Astrocyte (in vitro differentiated cells and primary cell): ENCODE measurements at regions not wholly inside any gene's neighbourhood (a gene's known extent, or its start where the extent isn't known, plus 50 kb on each side); places are given as distances from the start of the nearest gene placed in this dataset.

Source experiments
- DNase-seq: peaks from one replicate; pipeline ENCODE4 v3.0.0-alpha.2; 2010; ENCODE audit warnings: low read depth
- FAIRE-seq: peaks from 2 replicates; lab custom pipeline; 2011; peaks lifted over from hg19 to GRCh38; lab: Jason Lieb, UNC
- H2AFZ ChIP-seq: 2 replicates; pipeline ENCODE4 v1.6.0; 2012; ENCODE audit warnings: low read depth, low read length, inconsistent platforms
- H3K27ac ChIP-seq: 2 replicates; pipeline ENCODE4 v1.5.1; 2011; ENCODE audit warnings: low read depth, low read length, inconsistent platforms
- H3K27me3 ChIP-seq: 2 replicates; pipeline ENCODE4 v1.6.0; 2011; ENCODE audit warnings: low read length, inconsistent platforms; ENCODE audit not compliant: insufficient read depth
- H3K36me3 ChIP-seq: 2 replicates; pipeline ENCODE4 v1.5.1; 2011; ENCODE audit warnings: low read length, inconsistent platforms; ENCODE audit not compliant: insufficient read depth
- H3K4me1 ChIP-seq: 2 replicates; pipeline ENCODE4 v1.5.1; 2011; ENCODE audit warnings: low read length, inconsistent platforms; ENCODE audit not compliant: insufficient read depth
- H3K4me2 ChIP-seq: 2 replicates; pipeline ENCODE4 v1.6.0; 2012; ENCODE audit warnings: low read length, inconsistent platforms
- H3K4me3 ChIP-seq: 2 replicates; pipeline ENCODE4 v1.5.1; 2011; ENCODE audit warnings: low read depth, mild to moderate bottlenecking, low read length, inconsistent platforms; ENCODE audit not compliant: insufficient read depth
- H3K79me2 ChIP-seq: 2 replicates; pipeline ENCODE4 v1.6.0; 2012; ENCODE audit warnings: mild to moderate bottlenecking, low read length, inconsistent platforms; ENCODE audit not compliant: insufficient read depth
- H3K9ac ChIP-seq: 2 replicates; pipeline ENCODE4 v1.6.0; 2012; ENCODE audit warnings: mild to moderate bottlenecking, low read length, inconsistent platforms
- H3K9me3 ChIP-seq: 2 replicates; pipeline ENCODE4 v1.5.1; 2012; ENCODE audit warnings: low read depth, mild to moderate bottlenecking, low read length, inconsistent platforms; ENCODE audit not compliant: insufficient read depth
- H4K20me1 ChIP-seq: 2 replicates; pipeline ENCODE4 v1.6.0; 2012; ENCODE audit warnings: low read length, inconsistent platforms; ENCODE audit not compliant: insufficient read depth
- H3K27ac Mint-ChIP-seq: one replicate; pipeline ENCODE4 v1.8.0; 2021; ENCODE audit warnings: mild to moderate bottlenecking, mixed read lengths; ENCODE audit not compliant: unreplicated experiment
- H3K27me3 Mint-ChIP-seq: one replicate; pipeline ENCODE4 v1.8.0; 2021; ENCODE audit warnings: low read depth, mixed read lengths; ENCODE audit not compliant: unreplicated experiment
- H3K36me3 Mint-ChIP-seq: one replicate; pipeline ENCODE4 v1.8.0; 2021; ENCODE audit warnings: low read depth, mixed read lengths; ENCODE audit not compliant: unreplicated experiment
- H3K4me1 Mint-ChIP-seq: one replicate; pipeline ENCODE4 v1.8.0; 2021; ENCODE audit warnings: low read depth, mixed read lengths; ENCODE audit not compliant: unreplicated experiment
- H3K4me3 Mint-ChIP-seq: one replicate; pipeline ENCODE4 v1.8.0; 2021; ENCODE audit warnings: mild to moderate bottlenecking, moderate library complexity, mixed read lengths; ENCODE audit not compliant: unreplicated experiment
- H3K9me3 Mint-ChIP-seq: one replicate; pipeline ENCODE4 v1.8.0; 2021; ENCODE audit warnings: mild to moderate bottlenecking, mixed read lengths; ENCODE audit not compliant: unreplicated experiment
- EZH2 ChIP-seq: IDR thresholded peaks from 2 replicates; pipeline ENCODE4 v1.6.1; 2012; ENCODE audit warnings: mild to moderate bottlenecking, low read length, inconsistent platforms; ENCODE audit not compliant: insufficient read depth
- TF ChIP-seq, protein P1 (sequence below): IDR thresholded peaks from 2 replicates; pipeline ENCODE4 v1.5.1; 2011; ENCODE audit warnings: low read depth, mild to moderate bottlenecking, inconsistent platforms, low read length, moderate library complexity; ENCODE audit not compliant: insufficient read depth

DNA sequence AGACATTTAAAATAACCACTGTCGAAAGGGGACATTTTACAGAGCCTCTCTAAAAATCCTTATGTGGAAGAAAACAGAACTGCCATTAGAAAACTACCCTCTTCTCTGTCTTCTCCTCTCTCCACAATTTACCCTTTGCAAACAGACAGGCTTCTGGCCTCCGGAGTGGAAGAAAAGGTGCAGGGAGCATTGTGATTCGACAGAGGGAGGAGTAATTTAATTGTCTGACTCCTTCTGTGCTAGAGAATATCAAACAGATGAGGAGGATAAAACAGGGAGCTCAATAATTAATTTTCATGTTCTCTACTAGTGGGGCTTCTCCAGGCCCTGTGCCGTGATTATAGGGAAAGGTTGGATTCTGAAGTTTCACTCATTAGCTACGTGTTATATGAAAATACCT is 615.5 kb upstream of the MKI67 start:
- Mint-ChIP-seq H3K36me3 (no peaks in the 10 kb centered on the region), H3K27me3 (peaks cover 25% of the 10 kb centered on the region), H3K27ac (no peak overlapping the region), H3K4me1 (peaks cover 3% of the 10 kb centered on the region), H3K9me3 (no peaks in the 10 kb centered on the region), H3K4me3 (no peak overlapping the region)
- TF ChIP-seq, protein P1, sequence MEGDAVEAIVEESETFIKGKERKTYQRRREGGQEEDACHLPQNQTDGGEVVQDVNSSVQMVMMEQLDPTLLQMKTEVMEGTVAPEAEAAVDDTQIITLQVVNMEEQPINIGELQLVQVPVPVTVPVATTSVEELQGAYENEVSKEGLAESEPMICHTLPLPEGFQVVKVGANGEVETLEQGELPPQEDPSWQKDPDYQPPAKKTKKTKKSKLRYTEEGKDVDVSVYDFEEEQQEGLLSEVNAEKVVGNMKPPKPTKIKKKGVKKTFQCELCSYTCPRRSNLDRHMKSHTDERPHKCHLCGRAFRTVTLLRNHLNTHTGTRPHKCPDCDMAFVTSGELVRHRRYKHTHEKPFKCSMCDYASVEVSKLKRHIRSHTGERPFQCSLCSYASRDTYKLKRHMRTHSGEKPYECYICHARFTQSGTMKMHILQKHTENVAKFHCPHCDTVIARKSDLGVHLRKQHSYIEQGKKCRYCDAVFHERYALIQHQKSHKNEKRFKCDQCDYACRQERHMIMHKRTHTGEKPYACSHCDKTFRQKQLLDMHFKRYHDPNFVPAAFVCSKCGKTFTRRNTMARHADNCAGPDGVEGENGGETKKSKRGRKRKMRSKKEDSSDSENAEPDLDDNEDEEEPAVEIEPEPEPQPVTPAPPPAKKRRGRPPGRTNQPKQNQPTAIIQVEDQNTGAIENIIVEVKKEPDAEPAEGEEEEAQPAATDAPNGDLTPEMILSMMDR = no peak
- no peak for TF ChIP-seq EZH2
- H3K27me3 ChIP-seq = no peaks in the 10 kb centered on the region
- DNase-seq = no peak
- no peak overlapping the region for H3K4me3 ChIP-seq
- peaks cover 8% of the 10 kb centered on the region for H3K9me3 ChIP-seq
- H2AFZ ChIP-seq = no peak overlapping the region
- H3K4me1 ChIP-seq = no peaks in the 10 kb centered on the region
- H3K36me3 ChIP-seq = no peaks in the 10 kb centered on the region
- no peak for FAIRE-seq
- no peaks in the 10 kb centered on the region for H3K79me2 ChIP-seq
- no peak overlapping the region for H3K9ac ChIP-seq
- H3K27ac ChIP-seq = no peak overlapping the region
- H3K4me2 ChIP-seq = no peak overlapping the region
- H4K20me1 ChIP-seq = no peaks in the 10 kb centered on the region

DNA sequence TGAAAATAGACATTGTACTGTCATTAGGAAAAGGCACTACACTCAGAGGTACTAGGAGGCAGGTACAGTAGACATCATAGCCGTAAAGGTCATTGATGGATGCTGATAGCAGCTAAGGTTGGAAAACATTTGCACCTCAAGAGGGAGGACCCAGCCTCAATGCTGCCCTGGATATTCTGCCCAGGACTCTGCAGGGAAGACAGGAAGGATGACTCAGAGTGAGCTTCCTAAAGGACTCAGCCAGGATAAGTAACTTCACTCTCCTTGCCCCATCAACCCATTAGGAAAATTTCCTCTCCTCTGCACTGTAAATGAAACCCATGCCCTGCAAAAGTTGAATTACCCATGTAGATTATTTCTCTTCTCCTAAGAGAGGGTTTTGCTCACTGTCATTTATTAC is 617.9 kb upstream of the MKI67 start:
- Histone ChIP-seq H3K9me3 (peaks cover 8% of the 10 kb centered on the region), H3K36me3 (no peaks in the 10 kb centered on the region), H2AFZ (no peak overlapping the region), H3K4me3 (no peak overlapping the region), H3K27ac (no peak overlapping the region), H3K9ac (no peak overlapping the region), H3K4me2 (no peak overlapping the region), H4K20me1 (no peaks in the 10 kb centered on the region), H3K27me3 (no peaks in the 10 kb centered on the region), H3K4me1 (no peaks in the 10 kb centered on the region), H3K79me2 (no peaks in the 10 kb centered on the region)
- peaks cover 3% of the 10 kb centered on the region for H3K4me1 Mint-ChIP-seq
- no peak overlapping the region for H3K4me3 Mint-ChIP-seq
- no peak overlapping the region for H3K27ac Mint-ChIP-seq
- no peaks in the 10 kb centered on the region for H3K9me3 Mint-ChIP-seq
- peaks cover 27% of the 10 kb centered on the region for H3K27me3 Mint-ChIP-seq
- DNase-seq (no peak), FAIRE-seq (no peak)
- H3K36me3 Mint-ChIP-seq = no peaks in the 10 kb centered on the region
- no peak for TF ChIP-seq EZH2
- TF ChIP-seq, protein P1 = no peak

DNA sequence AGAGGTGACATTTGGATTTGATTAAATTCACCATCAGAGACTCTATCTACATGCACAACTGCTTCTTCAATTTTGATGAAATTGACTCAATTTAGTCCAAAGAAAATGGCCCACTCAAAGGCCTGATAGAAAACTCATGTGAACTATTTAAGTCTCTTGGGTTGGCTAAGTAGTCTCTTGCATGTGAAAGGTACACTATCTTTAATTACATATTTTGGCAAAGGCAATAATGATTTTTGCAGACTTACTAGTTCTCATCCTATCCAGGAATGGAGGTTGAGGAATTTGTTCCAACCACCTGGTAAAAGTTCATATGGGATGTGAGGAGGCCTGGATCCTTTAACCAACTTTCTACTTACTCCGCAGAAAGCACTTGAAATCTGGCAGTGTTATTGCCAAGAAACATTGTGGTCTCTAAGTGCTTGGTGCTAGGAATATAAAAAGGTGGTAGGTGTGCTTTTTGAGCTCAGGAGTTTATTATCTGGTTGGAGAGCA is 618.6 kb upstream of the MKI67 start:
- H3K27ac ChIP-seq = no peak overlapping the region
- Mint-ChIP-seq H3K27me3 (peaks cover 21% of the 10 kb centered on the region), H3K36me3 (no peaks in the 10 kb centered on the region), H3K4me1 (peaks cover 3% of the 10 kb centered on the region), H3K27ac (no peak overlapping the region), H3K9me3 (no peaks in the 10 kb centered on the region), H3K4me3 (no peak overlapping the region)
- H3K27me3 ChIP-seq = no peaks in the 10 kb centered on the region
- H3K4me1 ChIP-seq = no peaks in the 10 kb centered on the region
- no peaks in the 10 kb centered on the region for H3K79me2 ChIP-seq
- DNase-seq (no peak), FAIRE-seq (no peak)
- H3K4me3 ChIP-seq = no peak overlapping the region
- H3K9ac ChIP-seq = no peak overlapping the region
- peaks cover 8% of the 10 kb centered on the region for H3K9me3 ChIP-seq
- H3K4me2 ChIP-seq = no peak overlapping the region
- TF ChIP-seq, protein P1 = no peak
- TF ChIP-seq EZH2 = no peak
- no peak overlapping the region for H2AFZ ChIP-seq
- H3K36me3 ChIP-seq = no peaks in the 10 kb centered on the region
- H4K20me1 ChIP-seq = no peaks in the 10 kb centered on the region
